ENCODE measurements at regions not wholly inside any gene's neighbourhood (a gene's known extent, or its start where the extent isn't known, plus 50 kb on each side); places are given as distances from the start of the nearest gene placed in this dataset.

DNA sequence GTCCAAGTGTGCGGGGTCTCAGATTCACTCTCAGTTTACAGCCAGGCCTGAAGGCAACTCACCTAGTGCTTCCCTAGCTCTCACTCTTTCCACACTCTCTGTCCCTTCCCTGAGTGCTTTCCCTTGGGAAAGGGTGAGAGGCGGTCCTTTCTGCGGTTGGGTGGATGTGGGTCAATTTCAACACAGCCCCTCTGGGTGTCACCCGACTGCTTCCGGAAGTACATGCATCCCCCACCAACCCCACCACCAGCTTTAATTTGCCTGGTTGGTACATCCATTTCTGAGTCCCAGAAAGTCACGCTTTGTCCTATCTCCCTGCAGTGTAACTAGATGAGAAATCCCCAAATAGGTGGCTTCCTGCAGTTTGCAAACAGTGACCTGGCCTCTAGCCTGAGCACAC is 307.3 kb upstream of the MEIS1 start:
- TF ChIP-seq, protein P1, sequence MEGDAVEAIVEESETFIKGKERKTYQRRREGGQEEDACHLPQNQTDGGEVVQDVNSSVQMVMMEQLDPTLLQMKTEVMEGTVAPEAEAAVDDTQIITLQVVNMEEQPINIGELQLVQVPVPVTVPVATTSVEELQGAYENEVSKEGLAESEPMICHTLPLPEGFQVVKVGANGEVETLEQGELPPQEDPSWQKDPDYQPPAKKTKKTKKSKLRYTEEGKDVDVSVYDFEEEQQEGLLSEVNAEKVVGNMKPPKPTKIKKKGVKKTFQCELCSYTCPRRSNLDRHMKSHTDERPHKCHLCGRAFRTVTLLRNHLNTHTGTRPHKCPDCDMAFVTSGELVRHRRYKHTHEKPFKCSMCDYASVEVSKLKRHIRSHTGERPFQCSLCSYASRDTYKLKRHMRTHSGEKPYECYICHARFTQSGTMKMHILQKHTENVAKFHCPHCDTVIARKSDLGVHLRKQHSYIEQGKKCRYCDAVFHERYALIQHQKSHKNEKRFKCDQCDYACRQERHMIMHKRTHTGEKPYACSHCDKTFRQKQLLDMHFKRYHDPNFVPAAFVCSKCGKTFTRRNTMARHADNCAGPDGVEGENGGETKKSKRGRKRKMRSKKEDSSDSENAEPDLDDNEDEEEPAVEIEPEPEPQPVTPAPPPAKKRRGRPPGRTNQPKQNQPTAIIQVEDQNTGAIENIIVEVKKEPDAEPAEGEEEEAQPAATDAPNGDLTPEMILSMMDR (IDR thresholded peaks at IDR 0.05; ENCODE audit: borderline replicate concordance, insufficient read depth, low read depth, low read length) = no peak
- no peak overlapping the region for H3K4me3 ChIP-seq (ENCODE audit: low read depth, low read length)

DNA sequence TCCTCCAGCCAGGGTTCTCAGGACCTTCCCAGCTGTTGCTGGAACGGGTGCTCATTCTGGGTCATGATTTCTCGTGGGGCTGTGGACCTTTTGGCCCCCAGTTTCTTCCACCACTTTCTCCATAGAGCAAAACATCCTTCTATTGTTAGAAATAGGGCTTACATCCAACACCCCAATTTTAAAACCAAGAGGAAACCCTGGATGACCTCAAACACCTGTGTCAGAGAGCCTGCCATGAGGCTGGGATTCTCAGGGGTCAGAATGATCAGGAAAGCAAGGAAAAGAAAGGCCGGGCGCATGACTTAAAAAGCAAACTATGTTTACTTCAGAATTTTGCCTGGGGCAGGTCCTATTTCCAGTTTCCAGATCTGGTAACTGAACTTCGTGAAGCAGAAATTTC is 307.9 kb upstream of the MEIS1 start:
- H3K4me3 ChIP-seq (ENCODE audit: low read depth, low read length) = no peak overlapping the region
- TF ChIP-seq, protein P1 (IDR thresholded peaks at IDR 0.05; ENCODE audit: borderline replicate concordance, insufficient read depth, low read depth, low read length) = no peak

DNA sequence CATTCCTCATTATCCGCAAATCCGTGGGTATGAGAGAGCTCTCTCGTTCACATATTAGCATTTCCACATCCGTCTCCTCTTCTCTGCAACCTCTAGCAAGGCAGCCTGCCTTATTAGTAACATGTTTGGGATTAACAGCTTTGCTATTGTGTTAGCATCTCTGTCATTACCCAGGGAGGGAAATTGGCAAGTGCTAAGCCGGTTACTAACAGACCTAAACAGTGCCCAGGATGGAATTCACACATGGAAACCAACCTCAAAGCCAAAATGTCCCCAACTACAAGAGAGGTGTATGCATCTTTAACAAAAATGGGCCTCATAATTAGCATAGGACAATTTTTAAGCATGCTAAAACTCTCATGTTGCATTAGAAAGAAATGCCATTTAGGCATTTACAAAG is 309.0 kb upstream of the MEIS1 start:
- TF ChIP-seq, protein P1 (IDR thresholded peaks at IDR 0.05; ENCODE audit: borderline replicate concordance, insufficient read depth, low read depth, low read length) = no peak
- no peak overlapping the region for H3K4me3 ChIP-seq (ENCODE audit: low read depth, low read length)

DNA sequence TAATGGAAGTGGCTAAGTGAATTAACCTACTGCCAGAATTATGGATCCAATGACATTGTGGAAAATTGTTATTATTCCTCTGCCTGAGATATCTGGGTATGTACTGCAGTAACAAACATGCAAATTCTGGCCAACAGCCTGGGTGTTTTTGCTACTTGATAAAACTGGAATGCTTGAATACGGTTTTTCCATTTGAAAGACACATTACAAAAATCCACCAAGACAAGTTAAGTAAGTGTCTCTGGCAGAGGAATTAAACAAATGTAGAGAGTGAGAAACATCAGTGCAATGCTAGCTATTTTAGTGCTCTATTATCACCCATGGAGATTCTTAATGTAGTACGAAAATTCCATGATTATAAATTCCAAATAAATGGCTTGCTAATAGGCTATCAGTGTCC is 312.4 kb upstream of the MEIS1 start:
- H3K4me3 ChIP-seq (ENCODE audit: low read depth, low read length) = no peak overlapping the region
- TF ChIP-seq, protein P1 (IDR thresholded peaks at IDR 0.05; ENCODE audit: borderline replicate concordance, insufficient read depth, low read depth, low read length) = no peak

DNA sequence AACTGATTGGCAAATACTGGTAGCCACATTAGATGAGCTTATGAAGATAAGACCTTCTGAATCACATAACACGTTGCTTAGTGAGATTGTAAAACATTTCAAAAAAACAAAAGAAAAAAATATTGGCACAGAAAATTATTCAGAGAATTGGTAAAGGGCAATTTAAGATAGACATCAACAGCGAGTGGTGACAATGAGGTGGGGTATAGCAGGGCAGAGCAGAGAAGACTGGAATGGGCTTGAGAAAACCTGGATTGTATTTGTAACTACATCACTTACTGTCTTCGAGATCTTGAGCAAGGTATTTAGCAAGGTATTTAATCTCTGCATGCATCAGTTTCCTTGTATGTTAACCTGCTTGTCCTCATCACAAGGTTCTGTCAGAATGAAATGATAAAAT is 313.0 kb upstream of the MEIS1 start:
- TF ChIP-seq, protein P1 (IDR thresholded peaks at IDR 0.05; ENCODE audit: borderline replicate concordance, insufficient read depth, low read depth, low read length) = no peak

DNA sequence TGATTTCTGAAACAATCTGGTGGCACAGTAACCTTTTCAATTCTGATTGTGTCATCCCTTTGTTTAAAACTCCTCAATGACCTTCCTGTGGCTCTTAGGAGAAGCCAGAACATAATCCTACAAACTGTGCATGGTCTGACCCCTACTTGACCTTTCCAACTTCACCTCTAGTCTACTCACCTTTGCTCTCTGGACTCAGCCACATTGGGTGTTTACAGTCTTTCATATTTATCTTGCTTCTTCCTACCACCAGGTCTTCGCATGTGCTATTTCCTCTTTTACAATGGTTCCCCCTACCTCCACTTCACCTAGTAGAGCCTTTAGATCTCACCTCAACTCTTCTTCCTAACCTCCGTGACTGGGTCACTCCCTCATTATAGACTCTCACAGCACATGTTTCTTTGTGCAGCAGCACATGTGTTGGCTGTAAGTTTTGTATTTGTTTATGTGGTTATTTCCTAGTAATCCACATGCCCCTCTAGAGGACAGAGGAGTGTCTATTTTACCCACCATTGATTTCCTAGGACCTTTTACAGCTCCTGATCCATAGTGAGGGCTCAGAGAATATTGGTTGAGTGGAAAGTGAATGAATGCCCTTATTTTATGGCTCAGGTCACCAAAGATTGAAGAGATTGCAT is 320.8 kb upstream of the MEIS1 start:
- TF ChIP-seq, protein P1 (IDR thresholded peaks at IDR 0.05; ENCODE audit: borderline replicate concordance, insufficient read depth, low read depth, low read length) = no peak

More for the DNA sequence above, 313.0 kb upstream of the MEIS1 start:
- H3K4me3 ChIP-seq (ENCODE audit: low read depth, low read length) = no peak overlapping the region

DNA sequence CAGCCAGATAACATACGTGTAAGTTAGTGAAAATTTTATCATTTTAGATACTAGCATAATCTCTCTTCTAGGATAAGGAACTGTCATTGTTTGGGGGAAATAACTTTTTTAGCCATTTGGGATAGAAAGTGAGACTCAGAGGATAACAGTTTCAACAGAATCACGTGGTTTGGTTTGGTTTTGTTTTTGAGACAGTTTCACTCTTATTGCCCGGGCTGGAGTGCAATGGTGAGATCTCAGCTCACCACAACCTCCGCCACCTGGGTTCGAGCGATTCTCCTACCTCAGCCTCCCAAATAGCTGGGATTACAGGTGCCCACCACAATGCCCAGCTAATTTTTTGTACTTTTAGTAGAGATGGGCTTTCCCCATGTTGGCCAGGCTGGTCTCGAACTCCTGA is 323.2 kb upstream of the MEIS1 start:
- H3K4me3 ChIP-seq (ENCODE audit: low read depth, low read length) = no peak overlapping the region
- TF ChIP-seq, protein P1 (IDR thresholded peaks at IDR 0.05; ENCODE audit: borderline replicate concordance, insufficient read depth, low read depth, low read length) = no peak

More for the DNA sequence above, 320.8 kb upstream of the MEIS1 start:
- no peak overlapping the region for H3K4me3 ChIP-seq (ENCODE audit: low read depth, low read length)
